ENCODE measurements at regions not wholly inside any gene's neighbourhood (a gene's known extent, or its start where the extent isn't known, plus 50 kb on each side); places are given as distances from the start of the nearest gene placed in this dataset.

GRCh38 chr2:128565441-128565840, 246.8 kb upstream of the HS6ST1 start:
- Histone ChIP-seq H3K9me3 (ENCODE audit: low read depth, low read length) (no peaks in the 10 kb centered on the region), H3K27me3 (ENCODE audit: insufficient read depth, low read length) (no peaks in the 10 kb centered on the region), H3K4me3 (ENCODE audit: low read length) (no peak overlapping the region), H3K4me1 (ENCODE audit: insufficient read depth, low read length) (peaks cover 5% of the 10 kb centered on the region)

GRCh38 chr2:128566671-128567070, 248.0 kb upstream of the HS6ST1 start:
- H3K4me1 ChIP-seq (ENCODE audit: insufficient read depth, low read length) = peaks cover 5% of the 10 kb centered on the region
- H3K9me3 ChIP-seq (ENCODE audit: low read depth, low read length) = no peaks in the 10 kb centered on the region
- H3K27me3 ChIP-seq (ENCODE audit: insufficient read depth, low read length) = no peaks in the 10 kb centered on the region
- no peak overlapping the region for H3K4me3 ChIP-seq (ENCODE audit: low read length)

GRCh38 chr2:128568106-128568505, 249.4 kb upstream of the HS6ST1 start:
- Histone ChIP-seq H3K4me1 (ENCODE audit: insufficient read depth, low read length) (peaks cover 5% of the 10 kb centered on the region), H3K4me3 (ENCODE audit: low read length) (no peak overlapping the region), H3K27me3 (ENCODE audit: insufficient read depth, low read length) (no peaks in the 10 kb centered on the region), H3K9me3 (ENCODE audit: low read depth, low read length) (no peaks in the 10 kb centered on the region)

GRCh38 chr2:128573116-128573515, 254.4 kb upstream of the HS6ST1 start:
- Histone ChIP-seq H3K27me3 (ENCODE audit: insufficient read depth, low read length) (no peaks in the 10 kb centered on the region), H3K4me3 (ENCODE audit: low read length) (no peak overlapping the region), H3K9me3 (ENCODE audit: low read depth, low read length) (no peaks in the 10 kb centered on the region), H3K4me1 (ENCODE audit: insufficient read depth, low read length) (no peaks in the 10 kb centered on the region)

GRCh38 chr2:128573531-128573930, 254.9 kb upstream of the HS6ST1 start:
- Histone ChIP-seq H3K4me1 (ENCODE audit: insufficient read depth, low read length) (no peaks in the 10 kb centered on the region), H3K27me3 (ENCODE audit: insufficient read depth, low read length) (no peaks in the 10 kb centered on the region), H3K9me3 (ENCODE audit: low read depth, low read length) (no peaks in the 10 kb centered on the region), H3K4me3 (ENCODE audit: low read length) (no peak overlapping the region)

- Histone ChIP-seq H3K4me3 (ENCODE audit: low read length) (no peak overlapping the region), H3K9me3 (ENCODE audit: low read depth, low read length) (no peaks in the 10 kb centered on the region), H3K4me1 (ENCODE audit: insufficient read depth, low read length) (no peaks in the 10 kb centered on the region), H3K27me3 (ENCODE audit: insufficient read depth, low read length) (no peaks in the 10 kb centered on the region)
Observed at GRCh38 chr2:128577141-128577930, 258.7 kb upstream of the HS6ST1 start.

GRCh38 chr2:128578406-128579390, 260.0 kb upstream of the HS6ST1 start:
- Histone ChIP-seq H3K4me1 (ENCODE audit: insufficient read depth, low read length) (no peaks in the 10 kb centered on the region), H3K4me3 (ENCODE audit: low read length) (no peak overlapping the region), H3K27me3 (ENCODE audit: insufficient read depth, low read length) (no peaks in the 10 kb centered on the region), H3K9me3 (ENCODE audit: low read depth, low read length) (no peaks in the 10 kb centered on the region)

- H3K27me3 ChIP-seq (ENCODE audit: insufficient read depth, low read length) = no peaks in the 10 kb centered on the region
- H3K9me3 ChIP-seq (ENCODE audit: low read depth, low read length) = no peaks in the 10 kb centered on the region
- no peak overlapping the region for H3K4me3 ChIP-seq (ENCODE audit: low read length)
- H3K4me1 ChIP-seq (ENCODE audit: insufficient read depth, low read length) = no peaks in the 10 kb centered on the region
Observed at GRCh38 chr2:128579825-128580224, 261.2 kb upstream of the HS6ST1 start.

- Histone ChIP-seq H3K27me3 (ENCODE audit: insufficient read depth, low read length) (no peaks in the 10 kb centered on the region), H3K9me3 (ENCODE audit: low read depth, low read length) (no peaks in the 10 kb centered on the region), H3K4me1 (ENCODE audit: insufficient read depth, low read length) (no peaks in the 10 kb centered on the region), H3K4me3 (ENCODE audit: low read length) (no peak overlapping the region)
Observed at GRCh38 chr2:128580988-128581848, 262.6 kb upstream of the HS6ST1 start.

GRCh38 chr2:128581849-128582244, 263.2 kb upstream of the HS6ST1 start:
- Histone ChIP-seq H3K9me3 (ENCODE audit: low read depth, low read length) (no peaks in the 10 kb centered on the region), H3K4me1 (ENCODE audit: insufficient read depth, low read length) (no peaks in the 10 kb centered on the region), H3K4me3 (ENCODE audit: low read length) (no peak overlapping the region), H3K27me3 (ENCODE audit: insufficient read depth, low read length) (no peaks in the 10 kb centered on the region)

GRCh38 chr2:128584296-128584890, 265.7 kb upstream of the HS6ST1 start:
- Histone ChIP-seq H3K4me3 (ENCODE audit: low read length) (no peak overlapping the region), H3K27me3 (ENCODE audit: insufficient read depth, low read length) (no peaks in the 10 kb centered on the region), H3K9me3 (ENCODE audit: low read depth, low read length) (no peaks in the 10 kb centered on the region), H3K4me1 (ENCODE audit: insufficient read depth, low read length) (no peaks in the 10 kb centered on the region)

- no peaks in the 10 kb centered on the region for H3K27me3 ChIP-seq (ENCODE audit: insufficient read depth, low read length)
- H3K4me3 ChIP-seq (ENCODE audit: low read length) = no peak overlapping the region
- H3K4me1 ChIP-seq (ENCODE audit: insufficient read depth, low read length) = no peaks in the 10 kb centered on the region
- H3K9me3 ChIP-seq (ENCODE audit: low read depth, low read length) = no peaks in the 10 kb centered on the region
Observed at GRCh38 chr2:128585706-128586105, 267.0 kb upstream of the HS6ST1 start.

- H3K4me3 ChIP-seq (ENCODE audit: low read length) = no peak overlapping the region
- H3K4me1 ChIP-seq (ENCODE audit: insufficient read depth, low read length) = no peaks in the 10 kb centered on the region
Observed at GRCh38 chr2:128589681-128590080, 271.0 kb upstream of the HS6ST1 start.

GRCh38 chr2:128590309-128591021, 271.8 kb upstream of the HS6ST1 start:
- Histone ChIP-seq H3K4me1 (ENCODE audit: insufficient read depth, low read length) (no peaks in the 10 kb centered on the region), H3K4me3 (ENCODE audit: low read length) (no peak overlapping the region), H3K9me3 (ENCODE audit: low read depth, low read length) (no peaks in the 10 kb centered on the region), H3K27me3 (ENCODE audit: insufficient read depth, low read length) (no peaks in the 10 kb centered on the region)

More at GRCh38 chr2:128589681-128590080, 271.0 kb upstream of the HS6ST1 start:
- H3K27me3 ChIP-seq (ENCODE audit: insufficient read depth, low read length) = no peaks in the 10 kb centered on the region
- no peaks in the 10 kb centered on the region for H3K9me3 ChIP-seq (ENCODE audit: low read depth, low read length)

All from mononuclear cell (primary cell).